ENCODE measurements at regions not wholly inside any gene's neighbourhood (a gene's known extent, or its start where the extent isn't known, plus 50 kb on each side); places are given as distances from the start of the nearest gene placed in this dataset.

DNA sequence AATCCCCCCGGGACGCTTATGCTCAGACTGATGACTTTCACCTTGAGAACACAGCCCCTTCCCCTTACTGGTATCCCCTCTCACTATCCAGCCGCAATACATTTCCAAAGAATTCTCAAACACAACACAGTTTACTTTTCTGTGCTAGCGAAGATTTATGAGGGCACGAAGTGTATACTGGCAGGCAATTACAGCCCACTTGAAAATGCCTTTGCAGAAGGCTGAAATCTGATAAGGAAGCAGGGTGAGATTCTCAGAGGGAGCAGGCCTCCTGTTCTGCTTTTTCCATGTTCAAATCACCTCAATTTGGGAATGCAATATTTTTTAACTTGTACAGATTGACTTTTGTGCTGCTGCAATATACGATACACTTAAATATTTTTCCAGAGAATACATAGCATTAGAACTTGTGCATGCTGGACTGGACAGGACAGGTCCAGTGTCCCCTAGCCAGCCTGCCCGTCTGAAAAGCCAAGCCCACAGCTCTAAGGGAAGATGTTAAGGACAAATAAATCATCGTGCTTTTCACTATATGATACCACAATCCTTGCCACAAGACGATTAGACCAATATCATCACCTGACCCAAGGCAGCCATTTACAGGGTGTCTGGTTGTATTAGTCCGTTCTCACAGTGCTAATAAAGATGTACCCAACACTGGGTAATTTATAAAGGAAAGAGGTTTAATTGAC lies 262.1 kb downstream of the EPHA4 start:
- POLR2A ChIA-PET: no interaction called here
- Mint-ChIP-seq H3K27ac (no peak overlapping the region), H3K36me3 (ENCODE audit: low read depth) (no peaks in the 10 kb centered on the region), H3K27me3 (peaks cover 5% of the 10 kb centered on the region), H3K4me1 (peaks cover 6% of the 10 kb centered on the region), H3K9me3 (no peaks in the 10 kb centered on the region), H3K4me3 (no peak overlapping the region)
- CTCF ChIA-PET: no interaction called here
- intact Hi-C loops (cut with micrococcal nuclease): no loop called here
- DNase-seq: no peak
- no peak for ATAC-seq (ENCODE audit: low read depth)
- TF ChIP-seq, protein P1, sequence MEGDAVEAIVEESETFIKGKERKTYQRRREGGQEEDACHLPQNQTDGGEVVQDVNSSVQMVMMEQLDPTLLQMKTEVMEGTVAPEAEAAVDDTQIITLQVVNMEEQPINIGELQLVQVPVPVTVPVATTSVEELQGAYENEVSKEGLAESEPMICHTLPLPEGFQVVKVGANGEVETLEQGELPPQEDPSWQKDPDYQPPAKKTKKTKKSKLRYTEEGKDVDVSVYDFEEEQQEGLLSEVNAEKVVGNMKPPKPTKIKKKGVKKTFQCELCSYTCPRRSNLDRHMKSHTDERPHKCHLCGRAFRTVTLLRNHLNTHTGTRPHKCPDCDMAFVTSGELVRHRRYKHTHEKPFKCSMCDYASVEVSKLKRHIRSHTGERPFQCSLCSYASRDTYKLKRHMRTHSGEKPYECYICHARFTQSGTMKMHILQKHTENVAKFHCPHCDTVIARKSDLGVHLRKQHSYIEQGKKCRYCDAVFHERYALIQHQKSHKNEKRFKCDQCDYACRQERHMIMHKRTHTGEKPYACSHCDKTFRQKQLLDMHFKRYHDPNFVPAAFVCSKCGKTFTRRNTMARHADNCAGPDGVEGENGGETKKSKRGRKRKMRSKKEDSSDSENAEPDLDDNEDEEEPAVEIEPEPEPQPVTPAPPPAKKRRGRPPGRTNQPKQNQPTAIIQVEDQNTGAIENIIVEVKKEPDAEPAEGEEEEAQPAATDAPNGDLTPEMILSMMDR (IDR thresholded peaks at IDR 0.05): no peak

DNA sequence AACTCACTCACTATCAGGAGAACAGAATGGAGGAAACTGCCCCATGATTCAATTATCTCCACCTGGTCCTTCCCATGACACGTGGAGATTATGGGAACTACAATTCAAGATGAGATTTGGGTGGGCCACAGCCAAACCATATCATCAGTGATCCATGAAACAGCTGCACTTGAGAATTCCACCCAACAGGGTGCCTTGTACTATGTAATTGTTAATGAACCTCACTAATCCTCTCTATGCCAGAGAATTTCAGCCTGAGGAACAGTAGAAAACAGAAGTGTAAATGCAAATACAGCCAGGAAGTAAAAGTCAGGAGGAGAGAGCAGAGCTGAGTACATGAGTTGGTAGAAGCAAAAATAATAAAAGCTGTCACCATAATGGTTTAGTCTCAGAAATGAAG lies 261.4 kb downstream of the EPHA4 start:
- TF ChIP-seq, protein P1 (IDR thresholded peaks at IDR 0.05): no peak
- intact Hi-C loops (cut with micrococcal nuclease): no loop called here

DNA sequence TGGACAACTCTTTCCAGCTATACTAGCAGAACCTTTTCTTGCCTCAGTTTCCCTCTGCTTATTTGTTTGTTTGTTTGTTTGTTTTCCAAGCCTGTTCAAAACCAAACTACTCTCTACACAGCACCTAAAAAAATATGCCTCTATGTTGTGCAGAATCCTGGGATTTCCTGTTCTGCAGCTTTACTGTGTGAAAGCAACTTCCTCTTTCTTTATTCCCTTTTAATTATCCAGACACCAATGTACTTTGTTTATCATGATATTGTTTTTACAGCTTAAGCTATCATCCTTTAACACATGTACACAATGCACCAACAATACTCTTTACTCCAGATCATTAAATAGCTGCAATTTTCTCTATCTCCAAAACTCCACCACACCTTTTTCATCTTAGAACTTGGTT lies 259.5 kb downstream of the EPHA4 start:
- Mint-ChIP-seq H3K4me3 (no peak overlapping the region), H3K27me3 (peaks cover 2% of the 10 kb centered on the region), H3K36me3 (ENCODE audit: low read depth) (no peaks in the 10 kb centered on the region), H3K27ac (no peak overlapping the region), H3K9me3 (no peaks in the 10 kb centered on the region), H3K4me1 (peaks cover 6% of the 10 kb centered on the region)
- ATAC-seq (ENCODE audit: low read depth) (no peak), DNase-seq (no peak)
- POLR2A ChIA-PET: no interaction called here
- CTCF ChIA-PET: no interaction called here
- TF ChIP-seq, protein P1 (IDR thresholded peaks at IDR 0.05): no peak
- intact Hi-C loops (cut with micrococcal nuclease): no loop called here

More for the DNA sequence above, 261.4 kb downstream of the EPHA4 start:
- DNase-seq (no peak), ATAC-seq (ENCODE audit: low read depth) (no peak)
- Mint-ChIP-seq H3K27me3 (peaks cover 5% of the 10 kb centered on the region), H3K9me3 (no peaks in the 10 kb centered on the region), H3K27ac (no peak overlapping the region), H3K4me3 (no peak overlapping the region), H3K4me1 (peaks cover 6% of the 10 kb centered on the region), H3K36me3 (ENCODE audit: low read depth) (no peaks in the 10 kb centered on the region)
- ChIA-PET POLR2A (no interaction called here), CTCF (no interaction called here)

DNA sequence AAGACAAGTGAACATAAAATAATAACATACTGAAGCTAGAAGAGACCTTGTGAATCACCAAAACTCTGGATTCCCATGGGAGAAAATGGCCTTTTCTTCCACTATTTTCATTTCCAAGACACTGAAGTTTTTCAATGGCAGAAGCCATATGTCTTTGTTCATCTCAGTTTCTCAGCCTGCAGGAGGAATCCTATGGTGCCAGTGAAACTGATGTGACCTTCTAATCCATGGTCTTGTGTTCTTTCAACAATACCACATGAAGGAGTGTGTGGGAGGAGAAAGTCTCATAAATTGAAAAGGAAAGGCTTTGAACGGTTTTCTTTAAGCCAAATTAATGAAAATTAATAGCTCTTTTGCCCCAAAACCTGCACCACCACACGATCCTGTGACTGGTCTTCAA lies 257.3 kb downstream of the EPHA4 start:
- no peak overlapping the region for H3K27ac Mint-ChIP-seq
- POLR2A ChIA-PET: no interaction called here
- no peaks in the 10 kb centered on the region for H3K9me3 Mint-ChIP-seq
- H3K36me3 Mint-ChIP-seq (ENCODE audit: low read depth): no peaks in the 10 kb centered on the region
- intact Hi-C loops (cut with micrococcal nuclease): no loop called here
- TF ChIP-seq, protein P1 (IDR thresholded peaks at IDR 0.05): no peak
- ATAC-seq (ENCODE audit: low read depth) (no peak), DNase-seq (no peak)
- CTCF ChIA-PET: no interaction called here
- no peak overlapping the region for H3K4me3 Mint-ChIP-seq
- H3K27me3 Mint-ChIP-seq: peaks cover 4% of the 10 kb centered on the region
- peaks cover 6% of the 10 kb centered on the region for H3K4me1 Mint-ChIP-seq

DNA sequence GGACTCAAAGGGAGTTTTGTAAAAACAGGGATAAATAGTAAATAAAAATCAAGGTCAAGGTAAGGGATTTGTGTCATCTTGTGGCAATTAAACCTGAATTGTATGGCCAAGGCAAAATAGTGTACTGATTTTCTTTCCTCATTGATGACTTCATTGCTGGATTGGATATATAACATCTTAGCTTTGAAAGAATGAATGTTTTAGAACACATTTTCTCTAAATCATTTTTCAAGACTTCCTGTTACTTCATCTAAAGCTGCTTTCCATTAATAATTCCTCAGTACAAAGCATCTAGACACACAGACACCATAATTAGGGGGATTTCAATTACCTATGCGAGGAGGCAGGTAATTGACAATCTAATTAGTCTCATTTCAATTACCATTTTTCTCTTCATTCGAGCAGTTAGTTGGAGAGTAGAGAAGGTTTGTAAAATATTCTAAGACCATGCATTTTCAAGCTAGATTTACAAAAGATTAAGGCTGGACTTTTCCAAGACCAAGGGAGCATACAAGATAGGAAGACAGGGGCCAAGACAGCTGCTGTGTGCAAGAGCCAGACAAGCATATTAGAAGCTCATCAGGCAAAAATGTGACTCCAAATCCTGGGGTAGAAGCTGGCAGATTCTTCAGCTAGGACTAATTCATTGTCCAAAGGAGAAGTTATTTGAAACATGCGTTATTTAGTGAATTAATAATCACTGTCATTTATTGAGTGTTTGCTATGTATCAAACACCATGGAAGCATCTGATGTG lies 253.6 kb downstream of the EPHA4 start:
- DNase-seq (no peak), ATAC-seq (ENCODE audit: low read depth) (no peak)
- no peaks in the 10 kb centered on the region for H3K9me3 Mint-ChIP-seq
- CTCF ChIA-PET: no interaction called here
- intact Hi-C loops (cut with micrococcal nuclease): no loop called here
- POLR2A ChIA-PET: no interaction called here
- no peak overlapping the region for H3K27ac Mint-ChIP-seq
- no peak overlapping the region for H3K4me3 Mint-ChIP-seq
- H3K27me3 Mint-ChIP-seq: peaks cover 19% of the 10 kb centered on the region
- TF ChIP-seq, protein P1 (IDR thresholded peaks at IDR 0.05): no peak
- H3K36me3 Mint-ChIP-seq (ENCODE audit: low read depth): no peaks in the 10 kb centered on the region
- no peaks in the 10 kb centered on the region for H3K4me1 Mint-ChIP-seq
